HCT116 (cell line): ENCODE measurements at regions not wholly inside any gene's neighbourhood (a gene's known extent, or its start where the extent isn't known, plus 50 kb on each side); places are given as distances from the start of the nearest gene placed in this dataset.

ENCODE experiments used
- CEBPB ChIP-seq: IDR thresholded peaks from 2 replicates; pipeline ENCODE4 v1.6.1; 2012; ENCODE audit warnings: low read depth
- EZH2 ChIP-seq: fragments of 200-600 bp; sonication (generic); IDR thresholded peaks from 2 replicates; pipeline ENCODE4 v1.6.1; 2017; ENCODE audit warnings: antibody characterized with exemption, mixed run types
- EZH2phosphoT487 ChIP-seq: fragments of 200-600 bp; IDR thresholded peaks from 2 replicates; pipeline ENCODE4 v1.6.1; 2018; ENCODE audit warnings: antibody characterized with exemption, borderline replicate concordance
- FOSL1 ChIP-seq: IDR thresholded peaks from 2 replicates; pipeline ENCODE4 v1.6.1; 2012; ENCODE audit warnings: low read depth
- MAX ChIP-seq: IDR thresholded peaks from 2 replicates; pipeline ENCODE4 v1.6.1; 2012
- POLR2A ChIP-seq: IDR thresholded peaks from 2 replicates; pipeline ENCODE4 v1.7.0; 2011; ENCODE audit warnings: borderline replicate concordance; ENCODE audit not compliant: insufficient read depth, insufficient read length; ENCODE audit errors: extremely low read depth
- POLR2AphosphoS5 ChIP-seq: IDR thresholded peaks from 2 replicates; pipeline ENCODE4 v1.6.1; 2011; ENCODE audit warnings: mild to moderate bottlenecking, low read depth, low read length, moderate library complexity
- RAD21 ChIP-seq: IDR thresholded peaks from 2 replicates; pipeline ENCODE4 v1.6.1; 2012; ENCODE audit warnings: low read depth, mild to moderate bottlenecking
- SIN3A ChIP-seq: IDR thresholded peaks from 2 replicates; pipeline ENCODE4 v1.6.1; 2012; ENCODE audit warnings: low read depth
- SRF ChIP-seq: IDR thresholded peaks from 2 replicates; pipeline ENCODE4 v1.6.1; 2012; ENCODE audit warnings: low read depth
- TCF7L2 ChIP-seq: IDR thresholded peaks from 2 replicates; pipeline ENCODE4 v1.7.0; 2011; ENCODE audit warnings: borderline replicate concordance, inconsistent platforms; ENCODE audit not compliant: insufficient read depth, insufficient read length; ENCODE audit errors: extremely low read depth
- YY1 ChIP-seq: IDR thresholded peaks from 2 replicates; pipeline ENCODE4 v1.6.1; 2011; ENCODE audit warnings: low read length, low read depth, moderate library complexity, mild to moderate bottlenecking; ENCODE audit not compliant: insufficient replicate concordance; ENCODE audit errors: extremely low read depth
- ZFX ChIP-seq: fragments of 450-650 bp; IDR thresholded peaks from 2 replicates; pipeline ENCODE4 v1.6.1; 2017
- TF ChIP-seq, protein P1 (sequence below), 3 experiments: fragments of 200-600 bp in 1 of 3; sonication (generic) in 1 of 3; IDR thresholded peaks in 2 of 3; conservative IDR thresholded peaks in 1 of 3; 2 replicates each; pipeline ENCODE4 v1.5.1; 2012 to 2017; ENCODE audit warnings: low read depth in 2 of 3, low read length in 2 of 3, antibody characterized with exemption in 1 of 3, borderline replicate concordance in 1 of 3, control low read depth in 1 of 3, mild to moderate bottlenecking in 1 of 3, mixed read lengths in 1 of 3, mixed run types in 1 of 3, moderate library complexity in 1 of 3; ENCODE audit not compliant: insufficient read depth in 1 of 3

DNA sequence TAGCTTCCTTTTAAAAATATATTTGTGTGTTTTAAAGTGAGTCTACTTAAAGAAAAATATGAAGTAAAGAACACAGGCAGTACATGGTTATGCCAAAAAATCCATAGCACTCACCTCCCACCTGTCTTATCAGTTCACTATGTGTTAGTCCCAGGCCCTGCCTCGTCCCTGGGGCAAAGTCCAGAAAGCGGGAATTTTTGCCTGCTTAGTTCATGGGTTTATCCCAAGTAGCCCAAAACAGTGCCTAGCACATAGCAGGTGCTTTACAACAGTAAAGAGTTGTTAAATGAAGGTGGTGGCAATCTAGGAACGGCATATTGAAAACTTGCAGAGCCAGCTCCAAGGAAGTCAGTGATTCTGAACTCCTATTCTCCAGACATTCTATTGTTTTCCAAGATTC lies 154.0 kb downstream of the MN1 start:
- no peak for TF ChIP-seq CEBPB
- TF ChIP-seq, protein P1, sequence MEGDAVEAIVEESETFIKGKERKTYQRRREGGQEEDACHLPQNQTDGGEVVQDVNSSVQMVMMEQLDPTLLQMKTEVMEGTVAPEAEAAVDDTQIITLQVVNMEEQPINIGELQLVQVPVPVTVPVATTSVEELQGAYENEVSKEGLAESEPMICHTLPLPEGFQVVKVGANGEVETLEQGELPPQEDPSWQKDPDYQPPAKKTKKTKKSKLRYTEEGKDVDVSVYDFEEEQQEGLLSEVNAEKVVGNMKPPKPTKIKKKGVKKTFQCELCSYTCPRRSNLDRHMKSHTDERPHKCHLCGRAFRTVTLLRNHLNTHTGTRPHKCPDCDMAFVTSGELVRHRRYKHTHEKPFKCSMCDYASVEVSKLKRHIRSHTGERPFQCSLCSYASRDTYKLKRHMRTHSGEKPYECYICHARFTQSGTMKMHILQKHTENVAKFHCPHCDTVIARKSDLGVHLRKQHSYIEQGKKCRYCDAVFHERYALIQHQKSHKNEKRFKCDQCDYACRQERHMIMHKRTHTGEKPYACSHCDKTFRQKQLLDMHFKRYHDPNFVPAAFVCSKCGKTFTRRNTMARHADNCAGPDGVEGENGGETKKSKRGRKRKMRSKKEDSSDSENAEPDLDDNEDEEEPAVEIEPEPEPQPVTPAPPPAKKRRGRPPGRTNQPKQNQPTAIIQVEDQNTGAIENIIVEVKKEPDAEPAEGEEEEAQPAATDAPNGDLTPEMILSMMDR (IDR thresholded peaks at IDR 0.05 in 2 of 3, conservative IDR thresholded peaks at IDR 0.05 in 1 of 3; ENCODE audit: borderline replicate concordance in 1 of 3, insufficient read depth in 1 of 3, low read depth in 2 of 3, low read length in 2 of 3): no peak
- TF ChIP-seq SRF: no peak
- no peak for TF ChIP-seq POLR2AphosphoS5
- no peak for TF ChIP-seq RAD21
- TF ChIP-seq ZFX: no peak
- TF ChIP-seq FOSL1: no peak
- no peak for TF ChIP-seq EZH2phosphoT487
- no peak for TF ChIP-seq EZH2
- no peak for TF ChIP-seq YY1
- no peak for TF ChIP-seq SIN3A
- no peak for TF ChIP-seq TCF7L2
- TF ChIP-seq POLR2A: no peak
- TF ChIP-seq MAX: no peak
